Upper lobe of left lung (tissue), 4 donors: ENCODE measurements at regions not wholly inside any gene's neighbourhood (a gene's known extent, or its start where the extent isn't known, plus 50 kb on each side); places are given as distances from the start of the nearest gene placed in this dataset.

Experiments used
- CTCF ChIP-seq, 6 experiments: fragments of 450-650 bp in 4 of 6; fragments of 200-600 bp in 2 of 6; sonication (generic) in 2 of 6; IDR thresholded peaks; one replicate each; pipeline ENCODE4 v1.5.1; 2016 to 2019; ENCODE audit warnings: antibody characterized with exemption in 6 of 6
- POLR2A ChIP-seq, 4 donors: fragments of 450-650 bp; IDR thresholded peaks; one replicate each; pipeline ENCODE4 v1.5.1; 2016 to 2017; ENCODE audit warnings: antibody characterized with exemption in 4 of 4, mild to moderate bottlenecking in 2 of 4

DNA sequence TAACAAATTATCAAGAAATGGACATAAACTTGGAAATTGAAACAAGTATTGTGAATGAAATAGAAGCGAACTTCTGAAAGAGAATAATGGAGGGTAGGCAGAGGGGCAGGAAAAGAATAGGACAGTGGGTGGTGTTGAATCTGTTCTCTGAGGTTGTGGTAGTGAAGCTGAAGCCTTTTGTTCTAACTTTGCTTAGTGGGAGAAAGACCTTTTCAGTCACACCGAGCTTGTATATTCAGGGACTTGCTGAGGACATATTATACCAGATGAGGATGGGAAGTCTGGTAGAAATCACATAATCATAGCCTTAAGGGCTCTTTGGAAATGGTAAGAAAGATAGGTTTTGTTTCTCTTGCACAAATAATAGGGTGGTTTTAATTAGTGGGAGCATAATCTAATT, 115.4 kb upstream of the NDST4 start:
- TF ChIP-seq POLR2A (IDR thresholded peaks at IDR 0.05) (no peak), CTCF (IDR thresholded peaks at IDR 0.05) (no peak)
